HG03045 (cell line): ENCODE measurements at regions not wholly inside any gene's neighbourhood (a gene's known extent, or its start where the extent isn't known, plus 50 kb on each side); places are given as distances from the start of the nearest gene placed in this dataset.
"Not testable (repeated sequence)": the region's sequence is repeated elsewhere in the genome, so short reads cannot be mapped to it uniquely, and the experiment has no call there.

ENCODE experiments used
- ATAC-seq: cut with Tn5 transposase; IDR thresholded peaks from one replicate; pipeline ENCODE4 v1.9.1; 2021; ENCODE audit warnings: mild to moderate bottlenecking, moderate library complexity; ENCODE audit not compliant: unreplicated experiment

GRCh38 chr15:62362608-62363007, 197.5 kb upstream of the C2CD4B start:
- ATAC-seq, result no peak

- ATAC-seq, result no peak
These were observed 198.8 kb upstream of the C2CD4B start for GRCh38 chr15:62363913-62364312.

- ATAC-seq, result no peak
These were observed 200.8 kb upstream of the C2CD4B start for GRCh38 chr15:62365795-62366442.

GRCh38 chr15:62369454-62369853, 204.4 kb upstream of the C2CD4B start:
- no peak for ATAC-seq

GRCh38 chr15:62371683-62372082, 206.6 kb upstream of the C2CD4B start:
- not testable (repeated sequence) for ATAC-seq

GRCh38 chr15:62377736-62378480, 212.8 kb upstream of the C2CD4B start:
- ATAC-seq, result no peak

GRCh38 chr15:62378772-62379498, 213.8 kb upstream of the C2CD4B start:
- ATAC-seq, result no peak

- no peak for ATAC-seq
These were observed 214.9 kb upstream of the C2CD4B start for GRCh38 chr15:62380011-62380410.

- ATAC-seq, result no peak
These were observed 217.0 kb upstream of the C2CD4B start for GRCh38 chr15:62382046-62382445.

GRCh38 chr15:62389885-62390790, 225.1 kb upstream of the C2CD4B start, which contains the start of gene TLN2:
Gene TLN2, plus strand, starts transcription at chr15:62390550.
- peak; percentile 90 for ATAC-seq

- ATAC-seq, result no peak
These were observed 225.9 kb upstream of the C2CD4B start for GRCh38 chr15:62390791-62391640.

- no peak for ATAC-seq
These were observed 226.7 kb upstream of the C2CD4B start for GRCh38 chr15:62391641-62392262.

- no peak for ATAC-seq
These were observed 227.3 kb upstream of the C2CD4B start for GRCh38 chr15:62392376-62392775.

- no peak for ATAC-seq
These were observed 228.1 kb upstream of the C2CD4B start for GRCh38 chr15:62393196-62393595.

GRCh38 chr15:62394079-62394478, 229.0 kb upstream of the C2CD4B start:
- no peak for ATAC-seq

GRCh38 chr15:62400778-62401177, 235.7 kb upstream of the C2CD4B start:
- no peak for ATAC-seq

GRCh38 chr15:62402687-62403086, 237.6 kb upstream of the C2CD4B start:
- no peak for ATAC-seq

GRCh38 chr15:62403164-62403809, 238.2 kb upstream of the C2CD4B start:
- no peak for ATAC-seq
